ENCODE measurements at regions not wholly inside any gene's neighbourhood (a gene's known extent, or its start where the extent isn't known, plus 50 kb on each side); places are given as distances from the start of the nearest gene placed in this dataset.

DNA sequence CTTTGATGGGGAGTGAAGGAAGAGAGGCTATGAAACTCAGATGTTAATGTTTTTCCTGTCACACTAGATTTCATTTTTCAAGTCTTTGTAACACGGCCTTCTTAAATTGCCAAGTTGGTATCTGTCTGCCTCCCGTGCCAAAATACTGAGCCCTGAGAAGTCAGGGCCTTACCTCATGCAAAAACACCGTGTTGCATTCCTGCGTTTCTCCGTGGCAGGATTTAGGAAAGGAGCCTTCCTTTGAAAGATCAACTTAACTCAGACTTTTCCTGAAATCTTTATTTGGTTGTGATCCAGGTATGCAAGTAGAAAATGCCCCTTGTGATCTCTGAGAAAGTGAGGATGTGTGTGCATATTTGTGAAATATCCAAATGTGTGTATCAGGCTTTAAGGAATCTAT lies 1291.0 kb upstream of the SLC10A2 start:
- H3K27ac ChIP-seq, result no peak overlapping the region
- H3K36me3 ChIP-seq, result no peaks in the 10 kb centered on the region
- H3K4me3 ChIP-seq, result no peak overlapping the region
- intact Hi-C loops (cut with DNase I; ENCODE audit: low total_unique reads), result no loop called here
- no peaks in the 10 kb centered on the region for H3K27me3 ChIP-seq
- TF ChIP-seq, protein P1, sequence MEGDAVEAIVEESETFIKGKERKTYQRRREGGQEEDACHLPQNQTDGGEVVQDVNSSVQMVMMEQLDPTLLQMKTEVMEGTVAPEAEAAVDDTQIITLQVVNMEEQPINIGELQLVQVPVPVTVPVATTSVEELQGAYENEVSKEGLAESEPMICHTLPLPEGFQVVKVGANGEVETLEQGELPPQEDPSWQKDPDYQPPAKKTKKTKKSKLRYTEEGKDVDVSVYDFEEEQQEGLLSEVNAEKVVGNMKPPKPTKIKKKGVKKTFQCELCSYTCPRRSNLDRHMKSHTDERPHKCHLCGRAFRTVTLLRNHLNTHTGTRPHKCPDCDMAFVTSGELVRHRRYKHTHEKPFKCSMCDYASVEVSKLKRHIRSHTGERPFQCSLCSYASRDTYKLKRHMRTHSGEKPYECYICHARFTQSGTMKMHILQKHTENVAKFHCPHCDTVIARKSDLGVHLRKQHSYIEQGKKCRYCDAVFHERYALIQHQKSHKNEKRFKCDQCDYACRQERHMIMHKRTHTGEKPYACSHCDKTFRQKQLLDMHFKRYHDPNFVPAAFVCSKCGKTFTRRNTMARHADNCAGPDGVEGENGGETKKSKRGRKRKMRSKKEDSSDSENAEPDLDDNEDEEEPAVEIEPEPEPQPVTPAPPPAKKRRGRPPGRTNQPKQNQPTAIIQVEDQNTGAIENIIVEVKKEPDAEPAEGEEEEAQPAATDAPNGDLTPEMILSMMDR (IDR thresholded peaks at IDR 0.05), result no peak
- DNase-seq, result no peak
- H3K9me3 ChIP-seq, result peaks cover 0 to 2% (median 0%) of the 10 kb centered on the region in 3 donors
- no peaks in the 10 kb centered on the region for H3K4me1 ChIP-seq

DNA sequence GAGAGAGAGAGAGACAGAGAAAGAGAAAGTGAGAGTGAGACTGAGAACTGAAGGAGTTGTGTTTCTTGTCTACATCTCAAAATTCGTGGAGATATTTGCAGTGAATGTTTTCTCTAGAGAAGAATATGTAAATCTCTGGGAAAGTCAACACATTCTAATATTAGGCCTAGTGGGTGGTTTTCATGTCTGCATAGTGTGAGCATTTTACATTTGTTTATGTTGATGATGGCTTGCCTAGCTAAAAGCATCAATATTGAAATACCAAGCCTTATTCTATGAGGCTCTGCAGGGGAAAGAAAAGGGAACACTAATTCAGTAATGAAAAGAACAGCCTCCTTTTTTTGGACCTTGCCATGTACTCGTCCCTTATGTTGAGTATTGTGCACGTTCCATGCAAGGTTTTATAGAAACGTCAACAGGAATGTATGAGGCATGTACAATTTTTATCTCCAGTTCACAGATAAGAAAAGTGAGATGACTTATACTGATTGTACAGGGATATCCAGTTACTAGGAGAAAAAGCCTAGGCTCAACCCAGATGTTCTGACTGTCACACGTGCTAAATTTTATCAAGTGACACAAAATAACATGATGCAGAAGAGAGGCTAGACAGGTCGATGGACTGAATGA lies 1288.9 kb upstream of the SLC10A2 start:
- Histone ChIP-seq H3K4me3 (no peak overlapping the region), H3K9me3 (no peaks in the 10 kb centered on the region), H3K27me3 (no peaks in the 10 kb centered on the region), H3K27ac (no peak overlapping the region), H3K36me3 (no peaks in the 10 kb centered on the region), H3K4me1 (no peaks in the 10 kb centered on the region)
- intact Hi-C loops (cut with DNase I; ENCODE audit: low total_unique reads), result no loop called here
- TF ChIP-seq, protein P1 (IDR thresholded peaks at IDR 0.05), result no peak
- no peak for DNase-seq

DNA sequence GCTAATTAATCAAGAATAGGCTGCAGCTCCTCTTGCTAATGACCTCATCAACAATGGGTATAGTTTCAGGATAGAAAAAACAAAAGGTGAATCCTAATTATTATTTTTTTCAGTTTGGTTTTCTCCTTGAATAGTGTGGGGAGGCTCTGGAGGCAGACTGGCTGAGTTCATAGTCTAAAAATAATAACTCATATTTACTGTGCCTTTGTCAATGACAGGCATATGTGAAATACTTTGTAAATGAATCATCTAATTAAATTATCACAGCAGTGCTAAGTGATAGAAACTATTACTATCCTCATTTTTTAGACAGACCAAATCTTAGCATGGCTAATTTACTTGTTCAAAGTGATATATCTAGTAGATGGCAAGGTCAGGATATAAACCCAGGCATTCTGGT lies 1261.0 kb upstream of the SLC10A2 start:
- Histone ChIP-seq H3K4me1 (no peaks in the 10 kb centered on the region), H3K27me3 (no peaks in the 10 kb centered on the region), H3K27ac (no peak overlapping the region), H3K4me3 (no peak overlapping the region), H3K9me3 (peaks cover 0 to 8% (median 2%) of the 10 kb centered on the region in 3 donors), H3K36me3 (no peaks in the 10 kb centered on the region)
- TF ChIP-seq, protein P1 (IDR thresholded peaks at IDR 0.05), result no peak
- DNase-seq, result no peak
- intact Hi-C loops (cut with DNase I; ENCODE audit: low total_unique reads), result no loop called here

DNA sequence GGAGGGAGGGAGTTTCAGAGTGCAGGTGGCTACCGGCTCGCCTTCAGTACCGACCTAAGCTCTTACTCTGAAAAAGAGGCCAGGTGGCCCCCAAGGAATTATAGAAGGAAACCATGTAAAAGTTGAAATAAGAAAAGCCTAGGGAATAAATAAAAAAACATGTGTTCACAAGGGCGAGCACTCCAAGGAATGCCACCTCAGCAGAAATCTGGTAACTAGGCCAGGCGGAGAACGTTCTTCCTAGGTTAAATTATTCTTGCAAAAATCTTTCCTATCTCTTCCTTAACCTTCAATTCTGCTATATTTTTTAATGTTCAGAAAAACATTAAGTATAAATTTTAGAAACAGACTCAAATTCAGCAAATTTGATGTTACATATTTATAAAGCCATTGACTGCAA lies 1260.3 kb upstream of the SLC10A2 start:
- Histone ChIP-seq H3K36me3 (no peaks in the 10 kb centered on the region), H3K9me3 (peaks cover 0 to 8% (median 0%) of the 10 kb centered on the region in 3 donors), H3K4me3 (no peak overlapping the region), H3K27me3 (no peaks in the 10 kb centered on the region), H3K4me1 (no peaks in the 10 kb centered on the region), H3K27ac (no peak overlapping the region)
- intact Hi-C loops (cut with DNase I; ENCODE audit: low total_unique reads), result no loop called here
- TF ChIP-seq, protein P1 (IDR thresholded peaks at IDR 0.05), result no peak
- no peak for DNase-seq

DNA sequence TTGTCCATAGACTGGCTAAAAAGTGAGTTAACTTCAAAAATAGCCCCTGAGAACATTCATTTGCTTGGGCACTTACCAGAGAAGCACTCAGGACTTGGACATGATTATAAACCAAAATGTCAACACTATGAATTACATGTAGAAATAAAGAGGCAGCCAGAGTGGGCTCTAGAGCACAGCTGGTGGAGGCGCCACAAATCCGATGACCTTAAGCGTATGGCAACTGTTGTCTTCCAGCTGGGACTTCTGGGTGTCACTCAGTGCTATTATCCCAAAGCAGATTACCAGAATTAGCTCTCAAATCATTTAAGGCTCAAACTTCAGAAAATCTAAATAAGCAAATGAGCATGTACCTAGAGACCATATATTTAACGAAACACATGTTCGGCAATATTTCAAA lies 1255.5 kb upstream of the SLC10A2 start:
- H3K9me3 ChIP-seq, result no peaks in the 10 kb centered on the region
- no peaks in the 10 kb centered on the region for H3K36me3 ChIP-seq
- TF ChIP-seq, protein P1 (IDR thresholded peaks at IDR 0.05), result no peak
- DNase-seq, result no peak
- H3K27me3 ChIP-seq, result no peaks in the 10 kb centered on the region
- H3K27ac ChIP-seq, result no peak overlapping the region
- no peak overlapping the region for H3K4me3 ChIP-seq
- H3K4me1 ChIP-seq, result no peaks in the 10 kb centered on the region
- intact Hi-C loops (cut with DNase I; ENCODE audit: low total_unique reads), result no loop called here

DNA sequence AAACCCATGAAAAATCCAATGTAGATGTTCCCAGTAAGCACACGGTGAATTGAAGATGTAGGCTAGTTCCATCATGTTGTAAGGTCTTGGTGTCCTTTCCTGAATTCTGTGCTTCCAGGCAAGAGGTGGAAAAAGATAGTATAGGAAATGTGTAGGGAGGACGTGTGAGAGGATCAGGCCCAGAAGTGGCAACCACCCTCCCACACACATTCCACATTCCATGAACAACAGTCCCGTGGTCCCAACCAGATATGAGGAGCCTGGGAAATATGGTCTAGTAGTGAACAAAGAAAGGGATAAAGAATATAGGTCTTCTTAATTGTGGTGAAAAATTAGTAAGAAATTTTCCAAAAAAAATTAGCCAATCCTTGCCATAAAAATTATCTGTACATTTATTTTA lies 1254.2 kb upstream of the SLC10A2 start:
- no peak overlapping the region for H3K4me3 ChIP-seq
- intact Hi-C loops (cut with DNase I; ENCODE audit: low total_unique reads), result no loop called here
- no peaks in the 10 kb centered on the region for H3K4me1 ChIP-seq
- TF ChIP-seq, protein P1 (IDR thresholded peaks at IDR 0.05), result no peak
- H3K9me3 ChIP-seq, result no peaks in the 10 kb centered on the region
- H3K27ac ChIP-seq, result no peak overlapping the region
- DNase-seq, result no peak
- H3K27me3 ChIP-seq, result no peaks in the 10 kb centered on the region
- H3K36me3 ChIP-seq, result no peaks in the 10 kb centered on the region
